ENCODE measurements at regions not wholly inside any gene's neighbourhood (a gene's known extent, or its start where the extent isn't known, plus 50 kb on each side); places are given as distances from the start of the nearest gene placed in this dataset.
"Not testable (repeated sequence)": the region's sequence is repeated elsewhere in the genome, so short reads cannot be mapped to it uniquely, and the experiment has no call there.

DNA sequence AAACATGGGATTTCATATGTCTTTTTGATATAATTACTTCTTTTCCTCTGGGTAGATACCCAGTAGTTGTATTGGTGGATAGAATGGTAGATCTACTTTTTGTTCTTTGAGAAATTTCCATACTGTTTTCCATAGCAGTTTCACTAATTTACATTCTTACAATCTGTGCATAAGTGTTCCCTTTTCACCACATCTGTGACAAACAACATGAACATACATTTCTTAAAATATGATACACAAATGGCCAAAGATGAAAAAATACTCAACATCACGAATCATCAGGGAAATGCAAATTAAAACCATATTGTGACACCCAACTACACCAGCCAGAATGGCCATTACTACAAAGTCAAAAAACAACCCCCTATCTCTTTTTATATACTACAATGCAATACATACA, 1778.5 kb upstream of the ACO1 start:
- no peak for DNase-seq (ENCODE audit: low read depth in 2 of 2)

- no peak for DNase-seq (ENCODE audit: low read depth in 2 of 2)
Measured at GRCh38 chr9:30609713-30610112, 1774.7 kb upstream of the ACO1 start.

- not testable (repeated sequence) for DNase-seq (ENCODE audit: low read depth in 2 of 2)
Measured at GRCh38 chr9:30616782-30617181, 1767.7 kb upstream of the ACO1 start.

DNA sequence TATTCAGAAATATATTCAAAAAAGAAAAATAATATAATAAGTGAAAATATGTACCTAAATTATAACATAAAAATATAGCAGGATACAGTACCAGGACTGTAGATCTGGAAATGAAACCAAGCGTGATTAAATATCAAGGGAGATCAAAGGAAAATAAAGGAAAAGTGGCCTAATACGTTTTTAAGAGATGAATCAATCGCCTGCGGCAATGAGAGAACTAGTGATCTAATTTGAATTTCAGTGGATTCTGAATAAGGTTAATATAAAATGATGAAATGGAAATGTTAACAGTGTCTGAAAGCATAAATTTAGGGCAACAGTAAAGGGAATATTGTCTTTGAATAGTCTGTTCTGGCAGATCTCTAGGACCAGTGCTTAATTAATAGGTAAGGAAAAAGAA, 1761.9 kb upstream of the ACO1 start:
- no peak for DNase-seq (ENCODE audit: low read depth in 2 of 2)

DNA sequence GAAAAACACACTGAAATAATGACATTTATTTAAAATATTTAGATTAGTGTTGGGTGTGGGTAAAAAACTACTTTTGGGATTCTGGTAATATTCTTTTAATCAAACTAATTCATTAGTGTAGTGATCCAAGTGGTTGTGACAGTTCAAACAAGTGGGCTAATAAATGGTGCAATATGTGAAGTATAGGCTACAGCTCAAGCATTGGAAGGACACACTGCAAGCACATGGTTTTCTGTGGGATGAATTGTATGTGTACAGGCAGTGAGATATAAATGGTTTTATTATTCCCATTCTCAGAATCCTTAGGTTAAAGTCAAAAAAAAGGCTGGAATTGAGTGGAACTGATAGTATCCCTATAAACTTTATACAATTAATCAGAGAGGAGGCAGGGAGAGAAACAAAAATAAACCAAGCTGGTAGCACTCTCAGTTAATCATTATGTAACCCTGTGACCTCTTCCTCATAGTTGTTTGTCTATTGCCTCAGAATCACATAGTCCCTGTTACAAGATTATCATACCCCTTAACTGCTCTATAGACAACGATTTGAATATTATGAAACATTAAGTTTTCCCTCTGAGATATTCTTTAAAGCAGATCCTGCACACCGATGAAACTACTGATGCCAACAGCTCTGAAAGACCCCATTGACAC, 1755.4 kb upstream of the ACO1 start:
- no peak for DNase-seq (ENCODE audit: low read depth in 2 of 2)

GRCh38 chr9:30630459-30630858, 1754.0 kb upstream of the ACO1 start:
- no peak for DNase-seq (ENCODE audit: low read depth in 2 of 2)

DNA sequence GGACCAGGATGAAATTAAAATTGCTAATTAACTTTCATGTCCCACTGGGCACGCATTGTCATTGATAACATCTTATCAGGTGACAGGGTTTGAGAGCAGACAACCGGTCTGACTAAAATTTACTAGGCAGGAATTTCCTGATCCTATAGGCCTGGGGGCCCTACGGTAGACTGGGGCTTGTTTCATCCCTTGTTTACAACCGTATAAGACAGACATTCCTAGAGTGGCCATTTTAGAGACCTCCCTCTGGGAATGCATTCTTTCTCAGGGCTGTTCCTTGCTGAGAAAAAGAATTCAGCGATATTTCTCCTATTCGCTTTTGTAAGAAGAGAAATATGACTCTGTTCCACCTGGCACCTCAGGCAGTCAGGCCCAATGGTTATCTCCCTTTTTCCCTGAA, 1737.8 kb upstream of the ACO1 start:
- DNase-seq (ENCODE audit: low read depth in 2 of 2) = not testable (repeated sequence)

DNA sequence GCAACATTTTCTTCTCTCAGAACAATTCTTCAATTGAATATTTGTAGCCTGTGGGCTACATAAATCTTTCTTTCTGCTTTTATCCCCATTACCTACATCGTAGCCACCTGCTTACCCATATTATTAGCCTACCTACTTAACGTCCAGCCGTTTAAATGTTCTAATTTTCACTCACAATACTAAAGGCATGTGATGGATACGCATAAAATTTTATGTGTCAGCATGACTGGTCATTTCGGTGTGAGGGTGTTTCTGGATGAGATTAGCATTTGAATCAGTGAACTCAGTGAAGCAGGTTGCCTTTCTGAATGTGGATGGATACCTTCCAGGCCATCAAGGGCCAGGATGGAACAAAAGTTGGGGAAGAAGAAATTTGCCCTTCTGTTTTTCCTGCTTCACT, 1722.5 kb upstream of the ACO1 start:
- no peak for DNase-seq (ENCODE audit: low read depth in 2 of 2)

GRCh38 chr9:30670805-30671562, 1713.5 kb upstream of the ACO1 start:
- no peak for DNase-seq (ENCODE audit: low read depth in 2 of 2)

- no peak for DNase-seq (ENCODE audit: low read depth in 2 of 2)
Measured at GRCh38 chr9:30673132-30673531, 1711.3 kb upstream of the ACO1 start.

DNA sequence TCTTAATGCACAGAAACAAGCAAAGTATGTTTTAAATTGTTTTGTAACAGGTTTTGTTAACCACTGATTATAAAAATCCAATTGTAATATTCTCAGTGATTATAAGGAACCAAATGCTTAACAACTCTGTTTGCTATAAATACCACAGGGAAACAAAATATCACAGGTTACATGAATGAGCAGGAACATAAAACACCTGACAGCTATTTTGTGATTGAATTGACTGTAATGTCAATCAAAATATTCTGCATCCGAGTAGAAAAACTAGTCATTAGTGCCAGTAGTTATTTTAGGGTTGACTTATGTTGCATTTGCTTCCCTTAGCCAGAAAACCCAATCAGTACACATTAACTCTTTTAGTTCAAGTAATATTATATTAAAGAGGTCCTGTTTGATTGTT, 1707.8 kb upstream of the ACO1 start:
- no peak for DNase-seq (ENCODE audit: low read depth in 2 of 2)

DNA sequence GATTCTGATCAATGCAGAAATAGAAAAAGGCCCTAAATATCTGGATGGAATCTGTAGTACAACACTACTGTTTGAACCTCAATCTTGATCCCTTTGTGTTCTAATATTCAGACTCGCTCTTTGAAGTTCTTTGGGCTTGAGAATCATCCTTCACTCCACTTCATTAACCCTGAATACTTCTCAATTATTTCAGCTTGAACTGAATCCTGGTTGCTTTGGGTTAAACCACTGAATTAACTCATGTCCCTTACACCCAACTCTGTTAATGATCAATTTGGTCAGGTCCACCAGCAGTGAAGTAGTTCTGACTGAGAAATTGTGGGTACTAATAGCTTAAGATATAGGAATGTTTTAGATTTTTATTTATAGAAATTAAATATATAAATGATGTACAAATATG, 1707.2 kb upstream of the ACO1 start:
- DNase-seq (ENCODE audit: low read depth in 2 of 2) = no peak

GRCh38 chr9:30688801-30689200, 1695.6 kb upstream of the ACO1 start:
- no peak for DNase-seq (ENCODE audit: low read depth in 2 of 2)

GRCh38 chr9:30697958-30698357, 1686.5 kb upstream of the ACO1 start:
- DNase-seq (ENCODE audit: low read depth in 2 of 2) = no peak

DNA sequence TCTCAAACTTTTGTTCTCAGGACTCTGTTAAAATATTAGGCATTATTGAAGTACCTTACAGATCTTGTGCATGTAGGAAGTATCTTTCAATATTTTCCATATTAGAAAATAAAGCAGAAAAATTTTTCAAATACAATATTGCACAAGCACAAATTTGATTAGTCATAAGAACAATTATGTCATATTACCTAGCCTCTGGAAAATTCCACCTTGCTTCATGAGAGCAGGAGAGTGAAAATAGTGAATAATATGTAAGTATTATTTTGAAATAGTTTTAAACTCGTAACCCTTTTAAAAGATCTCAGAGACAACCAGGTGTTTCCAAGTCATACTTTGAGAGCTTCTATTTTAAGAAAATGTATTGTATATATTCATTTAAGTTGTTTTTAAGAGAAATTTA, 1672.9 kb upstream of the ACO1 start:
- DNase-seq (ENCODE audit: low read depth in 2 of 2) = no peak

GRCh38 chr9:30713243-30713642, 1671.2 kb upstream of the ACO1 start:
- no peak for DNase-seq (ENCODE audit: low read depth in 2 of 2)

- no peak for DNase-seq (ENCODE audit: low read depth in 2 of 2)
Measured at GRCh38 chr9:30714389-30714788, 1670.1 kb upstream of the ACO1 start.

- DNase-seq (ENCODE audit: low read depth in 2 of 2) = no peak
Measured at GRCh38 chr9:30718483-30718882, 1666.0 kb upstream of the ACO1 start.

GRCh38 chr9:30722065-30722464, 1662.4 kb upstream of the ACO1 start:
- DNase-seq (ENCODE audit: low read depth in 2 of 2) = no peak

- no peak for DNase-seq (ENCODE audit: low read depth in 2 of 2)
Measured at GRCh38 chr9:30723656-30724055, 1660.8 kb upstream of the ACO1 start.

DNA sequence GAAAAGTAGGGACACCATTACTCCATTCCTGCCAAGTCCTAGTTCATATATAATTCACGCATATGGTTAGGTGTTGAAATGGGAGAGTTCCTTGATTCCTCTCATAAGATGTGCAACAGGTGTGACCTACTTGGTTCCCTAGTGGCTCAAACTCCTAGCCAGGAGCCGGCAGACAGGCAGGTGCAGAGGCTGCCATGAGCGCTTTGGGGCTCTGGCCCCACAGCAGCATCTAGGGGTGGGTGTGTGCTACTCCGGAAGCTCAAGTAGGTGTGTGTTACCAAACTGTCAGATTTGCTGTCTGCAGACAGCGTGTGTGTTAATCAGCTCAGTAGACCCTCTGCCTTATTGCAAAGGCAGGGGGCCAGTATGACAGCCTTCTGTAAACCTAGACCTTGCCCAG, 1652.4 kb upstream of the ACO1 start:
- DNase-seq (ENCODE audit: low read depth in 2 of 2) = no peak

DNA sequence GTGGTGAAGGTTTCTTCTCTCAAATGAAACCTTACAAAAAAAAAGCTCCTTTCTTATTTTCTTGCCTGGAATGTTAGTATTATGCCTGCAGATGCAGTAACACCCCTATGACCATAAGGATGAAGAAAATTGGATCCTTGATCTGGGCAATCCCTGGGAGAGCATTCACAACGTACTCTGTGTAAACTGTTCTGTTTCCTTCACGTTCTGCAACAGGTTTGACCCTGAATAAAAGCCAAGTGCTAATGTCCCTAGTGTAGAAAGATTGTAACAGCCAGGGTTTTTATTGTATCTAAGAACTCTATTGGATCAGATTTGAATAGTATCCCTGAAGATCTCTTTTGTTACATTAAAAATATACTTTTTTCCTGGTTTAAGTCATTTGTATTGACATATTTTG, 1639.6 kb upstream of the ACO1 start:
- DNase-seq (ENCODE audit: low read depth in 2 of 2) = no peak

DNA sequence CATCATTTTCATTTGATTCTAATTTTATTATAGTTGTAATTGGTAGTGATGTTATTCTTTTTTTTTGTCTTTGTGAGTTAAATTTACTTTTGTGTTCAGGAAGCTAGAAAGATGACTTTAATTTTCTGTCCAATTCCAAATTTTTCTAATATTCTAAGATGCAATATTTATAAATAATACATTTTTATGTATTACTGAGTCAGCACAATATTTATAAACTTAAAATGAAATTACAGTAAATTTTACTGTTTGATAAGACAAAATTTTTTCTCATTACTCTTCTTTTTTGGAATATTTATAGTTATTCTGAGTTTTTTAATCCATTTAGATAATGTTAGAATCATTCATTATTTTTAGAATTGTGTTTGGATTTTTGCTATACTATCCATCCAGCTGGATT, 1637.9 kb upstream of the ACO1 start:
- DNase-seq (ENCODE audit: low read depth in 2 of 2) = no peak

- no peak for DNase-seq (ENCODE audit: low read depth in 2 of 2)
Measured at GRCh38 chr9:30757723-30758122, 1626.7 kb upstream of the ACO1 start.

Measured in stimulated activated CD4-positive, alpha-beta T cell treated with anti-CD3 and anti-CD28 coated beads, Interleukin-1b, Interleukin-23, amount 100 ng/mL, for 4 hours (primary cell).